HCT116 (cell line): ENCODE measurements at regions not wholly inside any gene's neighbourhood (a gene's known extent, or its start where the extent isn't known, plus 50 kb on each side); places are given as distances from the start of the nearest gene placed in this dataset.
"Not testable (repeated sequence)": the region's sequence is repeated elsewhere in the genome, so short reads cannot be mapped to it uniquely, and the experiment has no call there.

Source experiments
- ATAC-seq: fragments of 200-7000 bp; cut with Tn5 transposase; 2 replicates; pipeline ENCODE4 v1.9.1; 2020; ENCODE audit warnings: mild to moderate bottlenecking, moderate library complexity
- BruUV-seq: library from RNA; stranded (reverse); fragments of 400-500 nt; replicated peaks from 2 replicates; lab custom pipeline; 2021; lab: Mats Ljungman, UMichigan
- CTCF ChIA-PET: fragments of 300-600 bp; sonication (Branson Sonifier 250); formaldehyde crosslinking; loops from one replicate; lab custom pipeline; 2021; ENCODE audit warnings: antibody characterized with exemption; lab: Charles Lee
- POLR2A ChIA-PET: fragments of 300-600, 350-600 bp; sonication (Branson Sonifier 250); formaldehyde crosslinking; loops from one replicate; lab custom pipeline; 2021; ENCODE audit warnings: antibody characterized with exemption; lab: Charles Lee
- RAD21 ChIA-PET, 2 experiments: fragments of 300-600 bp; sonication (Branson Sonifier 250); formaldehyde crosslinking; loops; one replicate each; lab custom pipeline; 2023; ENCODE audit warnings: low total read pairs in 2 of 2; ENCODE audit not compliant: uncharacterized antibody in 2 of 2, unreplicated experiment in 2 of 2, low non-redundant PET in 1 of 2; lab: Charles Lee
- DNase-seq: peaks from one replicate; pipeline ENCODE4 v3.0.0-alpha.2; 2010; ENCODE audit warnings: low read depth, low spot score
- H2AFZ ChIP-seq: fragments of 200-600 bp; shearing (Covaris generic), sonication (generic); 2 replicates; pipeline ENCODE4 v1.6.1; 2017; ENCODE audit warnings: low read depth, mixed run types, mixed read lengths, antibody characterized with exemption, low read length; ENCODE audit not compliant: poor library complexity, severe bottlenecking
- H3K27ac ChIP-seq: 2 replicates; pipeline ENCODE4 v1.5.1; 2012; ENCODE audit warnings: low read depth, low read length
- H3K27me3 ChIP-seq: fragments of 200-600 bp; sonication (generic); 2 replicates; pipeline ENCODE4 v1.6.1; 2016; ENCODE audit warnings: mixed run types, low read length, mixed read lengths; ENCODE audit not compliant: insufficient read depth
- H3K36me3 ChIP-seq, 2 experiments: fragments of 200-500 bp in 1 of 2; fragments of 200-600 bp in 1 of 2; sonication (Bioruptor generic) in 1 of 2; sonication (generic) in 1 of 2; 2 replicates each; pipeline versions ENCODE4 v1.5.1 to v1.6.1; 2014 to 2016; ENCODE audit warnings: low read length in 2 of 2, inconsistent platforms in 1 of 2, mixed read lengths in 1 of 2, mixed run types in 1 of 2; ENCODE audit not compliant: insufficient read depth in 2 of 2, control insufficient read depth in 1 of 2
- H3K4me1 ChIP-seq, 2 experiments: fragments of 200-600 bp in 1 of 2; sonication (generic) in 1 of 2; 2 replicates each; pipeline versions ENCODE4 v1.5.1 to v1.6.1; 2012 to 2017; ENCODE audit warnings: low read length in 2 of 2, inconsistent platforms in 1 of 2, mild to moderate bottlenecking in 1 of 2, mixed read lengths in 1 of 2, mixed run types in 1 of 2, moderate library complexity in 1 of 2; ENCODE audit not compliant: insufficient read depth in 2 of 2, control insufficient read depth in 1 of 2
- H3K4me2 ChIP-seq: fragments of 200-600 bp; sonication (generic); 2 replicates; pipeline ENCODE4 v1.6.1; 2017; ENCODE audit warnings: mixed run types, low read length, mixed read lengths
- H3K4me3 ChIP-seq, 2 experiments: fragments of 200-600 bp in 1 of 2; sonication (generic) in 1 of 2; replicated peaks in 1 of 2; 2 replicates each; pipeline ENCODE4 v1.5.1; 2011 to 2016; ENCODE audit warnings: low read length in 2 of 2, control low read depth in 1 of 2, low read depth in 1 of 2, mild to moderate bottlenecking in 1 of 2, mixed read lengths in 1 of 2, mixed run types in 1 of 2
- H3K79me2 ChIP-seq: fragments of 200-600 bp; sonication (generic); 2 replicates; pipeline ENCODE4 v1.6.1; 2017; ENCODE audit warnings: mild to moderate bottlenecking, mixed run types, low read length, moderate library complexity, mixed read lengths; ENCODE audit not compliant: insufficient read depth
- H3K9ac ChIP-seq: fragments of 200-600 bp; sonication (generic); 2 replicates; pipeline ENCODE4 v1.6.1; 2016; ENCODE audit warnings: low read length, mixed read lengths
- H3K9me2 ChIP-seq: fragments of 200-600 bp; sonication (generic), shearing (Covaris generic); 2 replicates; pipeline ENCODE4 v1.6.1; 2017; ENCODE audit warnings: mixed run types, mild to moderate bottlenecking, moderate library complexity; ENCODE audit not compliant: insufficient read depth
- H3K9me3 ChIP-seq, 2 experiments: fragments of 200-500 bp in 1 of 2; fragments of 200-600 bp in 1 of 2; sonication (Bioruptor generic) in 1 of 2; sonication (generic) in 1 of 2; 2 replicates each; pipeline ENCODE4 v1.6.1; 2014 to 2017; ENCODE audit warnings: low read length in 2 of 2, mixed read lengths in 2 of 2, inconsistent platforms in 1 of 2, low read depth in 1 of 2, mild to moderate bottlenecking in 1 of 2, mixed run types in 1 of 2, moderate library complexity in 1 of 2; ENCODE audit not compliant: control insufficient read depth in 1 of 2, insufficient read depth in 1 of 2
- H4K20me1 ChIP-seq: fragments of 200-600 bp; sonication (generic), shearing (Covaris generic); 2 replicates; pipeline ENCODE4 v1.6.1; 2017; ENCODE audit warnings: mixed run types, mild to moderate bottlenecking, moderate library complexity; ENCODE audit not compliant: insufficient read depth
- CBX3 ChIP-seq: IDR thresholded peaks from 2 replicates; pipeline ENCODE4 v1.6.1; 2012; ENCODE audit warnings: low read depth
- CEBPB ChIP-seq: IDR thresholded peaks from 2 replicates; pipeline ENCODE4 v1.6.1; 2012; ENCODE audit warnings: low read depth
- ELF1 ChIP-seq: IDR thresholded peaks from 2 replicates; pipeline ENCODE4 v1.6.1; 2012; ENCODE audit warnings: low read depth, borderline replicate concordance
- FOSL1 ChIP-seq: IDR thresholded peaks from 2 replicates; pipeline ENCODE4 v1.6.1; 2012; ENCODE audit warnings: low read depth
- JUND ChIP-seq: IDR thresholded peaks from 2 replicates; pipeline ENCODE4 v1.6.1; 2012
- POLR2A ChIP-seq: IDR thresholded peaks from 2 replicates; pipeline ENCODE4 v1.7.0; 2011; ENCODE audit warnings: borderline replicate concordance; ENCODE audit not compliant: insufficient read depth, insufficient read length; ENCODE audit errors: extremely low read depth
- POLR2AphosphoS5 ChIP-seq: IDR thresholded peaks from 2 replicates; pipeline ENCODE4 v1.6.1; 2011; ENCODE audit warnings: mild to moderate bottlenecking, low read depth, low read length, moderate library complexity
- RAD21 ChIP-seq: IDR thresholded peaks from 2 replicates; pipeline ENCODE4 v1.6.1; 2012; ENCODE audit warnings: low read depth, mild to moderate bottlenecking
- SP1 ChIP-seq: IDR thresholded peaks from 2 replicates; pipeline ENCODE4 v1.6.1; 2012; ENCODE audit warnings: low read depth
- SRF ChIP-seq: IDR thresholded peaks from 2 replicates; pipeline ENCODE4 v1.6.1; 2012; ENCODE audit warnings: low read depth
- TCF7L2 ChIP-seq: IDR thresholded peaks from 2 replicates; pipeline ENCODE4 v1.7.0; 2011; ENCODE audit warnings: borderline replicate concordance, inconsistent platforms; ENCODE audit not compliant: insufficient read depth, insufficient read length; ENCODE audit errors: extremely low read depth
- YY1 ChIP-seq: IDR thresholded peaks from 2 replicates; pipeline ENCODE4 v1.6.1; 2011; ENCODE audit warnings: low read length, low read depth, moderate library complexity, mild to moderate bottlenecking; ENCODE audit not compliant: insufficient replicate concordance; ENCODE audit errors: extremely low read depth
- ZFX ChIP-seq: fragments of 450-650 bp; IDR thresholded peaks from 2 replicates; pipeline ENCODE4 v1.6.1; 2017
- ZNF274 ChIP-seq: fragments of 200-500 bp; sonication (Bioruptor generic); IDR thresholded peaks from 2 replicates; pipeline ENCODE4 v1.6.1; 2014; ENCODE audit warnings: mild to moderate bottlenecking, low read depth, low read length, inconsistent platforms
- intact Hi-C: fragments of 100-400 bp; cut with micrococcal nuclease; formaldehyde crosslinking; loops from 2 replicates; pipeline ENCODE4 v1.10.0; 2022
- TF ChIP-seq, protein P1 (sequence below): IDR thresholded peaks from 2 replicates; pipeline ENCODE4 v1.6.1; 2012; ENCODE audit warnings: low read depth
- TF ChIP-seq, protein P2 (sequence below): IDR thresholded peaks from 2 replicates; pipeline ENCODE4 v1.6.1; 2011; ENCODE audit warnings: mild to moderate bottlenecking, low read length, moderate library complexity; ENCODE audit not compliant: insufficient replicate concordance; ENCODE audit errors: extremely low read depth
- TF ChIP-seq, protein P3 (sequence below): IDR thresholded peaks from 2 replicates; pipeline ENCODE4 v1.6.1; 2012

DNA sequence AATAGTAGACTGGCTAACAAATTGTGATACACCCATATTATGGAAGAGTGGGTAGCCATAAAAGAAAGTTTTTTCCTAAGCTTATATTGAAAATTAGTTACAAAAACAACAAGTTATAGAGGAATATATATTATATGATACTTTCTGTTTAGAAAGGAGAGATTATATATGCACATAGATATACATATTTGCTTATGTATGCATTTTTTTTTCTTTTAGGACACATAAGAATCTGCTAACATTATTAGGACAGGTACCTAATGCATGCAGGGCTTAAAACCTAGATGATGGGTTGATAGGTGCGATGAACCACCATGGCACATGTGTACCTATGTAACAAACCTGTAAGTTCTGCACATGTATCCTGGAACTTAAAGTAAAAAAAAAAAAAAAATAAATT lies 179.6 kb upstream of the KCNJ3 start:
- Histone ChIP-seq H3K9ac (no peak overlapping the region), H3K4me1 (no peaks in the 10 kb centered on the region), H2AFZ (no peak overlapping the region), H3K4me3 (no peak overlapping the region), H3K79me2 (no peaks in the 10 kb centered on the region), H4K20me1 (no peaks in the 10 kb centered on the region), H3K27ac (no peak overlapping the region), H3K9me3 (no peaks in the 10 kb centered on the region), H3K27me3 (no peaks in the 10 kb centered on the region), H3K4me2 (no peak overlapping the region), H3K9me2 (no peaks in the 10 kb centered on the region), H3K36me3 (no peaks in the 10 kb centered on the region)
- TF ChIP-seq, protein P1, sequence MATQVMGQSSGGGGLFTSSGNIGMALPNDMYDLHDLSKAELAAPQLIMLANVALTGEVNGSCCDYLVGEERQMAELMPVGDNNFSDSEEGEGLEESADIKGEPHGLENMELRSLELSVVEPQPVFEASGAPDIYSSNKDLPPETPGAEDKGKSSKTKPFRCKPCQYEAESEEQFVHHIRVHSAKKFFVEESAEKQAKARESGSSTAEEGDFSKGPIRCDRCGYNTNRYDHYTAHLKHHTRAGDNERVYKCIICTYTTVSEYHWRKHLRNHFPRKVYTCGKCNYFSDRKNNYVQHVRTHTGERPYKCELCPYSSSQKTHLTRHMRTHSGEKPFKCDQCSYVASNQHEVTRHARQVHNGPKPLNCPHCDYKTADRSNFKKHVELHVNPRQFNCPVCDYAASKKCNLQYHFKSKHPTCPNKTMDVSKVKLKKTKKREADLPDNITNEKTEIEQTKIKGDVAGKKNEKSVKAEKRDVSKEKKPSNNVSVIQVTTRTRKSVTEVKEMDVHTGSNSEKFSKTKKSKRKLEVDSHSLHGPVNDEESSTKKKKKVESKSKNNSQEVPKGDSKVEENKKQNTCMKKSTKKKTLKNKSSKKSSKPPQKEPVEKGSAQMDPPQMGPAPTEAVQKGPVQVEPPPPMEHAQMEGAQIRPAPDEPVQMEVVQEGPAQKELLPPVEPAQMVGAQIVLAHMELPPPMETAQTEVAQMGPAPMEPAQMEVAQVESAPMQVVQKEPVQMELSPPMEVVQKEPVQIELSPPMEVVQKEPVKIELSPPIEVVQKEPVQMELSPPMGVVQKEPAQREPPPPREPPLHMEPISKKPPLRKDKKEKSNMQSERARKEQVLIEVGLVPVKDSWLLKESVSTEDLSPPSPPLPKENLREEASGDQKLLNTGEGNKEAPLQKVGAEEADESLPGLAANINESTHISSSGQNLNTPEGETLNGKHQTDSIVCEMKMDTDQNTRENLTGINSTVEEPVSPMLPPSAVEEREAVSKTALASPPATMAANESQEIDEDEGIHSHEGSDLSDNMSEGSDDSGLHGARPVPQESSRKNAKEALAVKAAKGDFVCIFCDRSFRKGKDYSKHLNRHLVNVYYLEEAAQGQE = no peak
- TF ChIP-seq TCF7L2 (no peak), FOSL1 (no peak), RAD21 (no peak), CBX3 (no peak), ZNF274 (no peak), POLR2A (no peak), ZFX (no peak), SRF (no peak), SP1 (no peak), CEBPB (no peak), ELF1 (no peak), YY1 (no peak), JUND (no peak), POLR2AphosphoS5 (no peak)
- TF ChIP-seq, protein P2, sequence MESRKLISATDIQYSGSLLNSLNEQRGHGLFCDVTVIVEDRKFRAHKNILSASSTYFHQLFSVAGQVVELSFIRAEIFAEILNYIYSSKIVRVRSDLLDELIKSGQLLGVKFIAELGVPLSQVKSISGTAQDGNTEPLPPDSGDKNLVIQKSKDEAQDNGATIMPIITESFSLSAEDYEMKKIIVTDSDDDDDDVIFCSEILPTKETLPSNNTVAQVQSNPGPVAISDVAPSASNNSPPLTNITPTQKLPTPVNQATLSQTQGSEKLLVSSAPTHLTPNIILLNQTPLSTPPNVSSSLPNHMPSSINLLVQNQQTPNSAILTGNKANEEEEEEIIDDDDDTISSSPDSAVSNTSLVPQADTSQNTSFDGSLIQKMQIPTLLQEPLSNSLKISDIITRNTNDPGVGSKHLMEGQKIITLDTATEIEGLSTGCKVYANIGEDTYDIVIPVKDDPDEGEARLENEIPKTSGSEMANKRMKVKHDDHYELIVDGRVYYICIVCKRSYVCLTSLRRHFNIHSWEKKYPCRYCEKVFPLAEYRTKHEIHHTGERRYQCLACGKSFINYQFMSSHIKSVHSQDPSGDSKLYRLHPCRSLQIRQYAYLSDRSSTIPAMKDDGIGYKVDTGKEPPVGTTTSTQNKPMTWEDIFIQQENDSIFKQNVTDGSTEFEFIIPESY = no peak
- TF ChIP-seq, protein P3, sequence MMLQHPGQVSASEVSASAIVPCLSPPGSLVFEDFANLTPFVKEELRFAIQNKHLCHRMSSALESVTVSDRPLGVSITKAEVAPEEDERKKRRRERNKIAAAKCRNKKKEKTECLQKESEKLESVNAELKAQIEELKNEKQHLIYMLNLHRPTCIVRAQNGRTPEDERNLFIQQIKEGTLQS = no peak
- ATAC-seq = no peak
- ChIA-PET CTCF (no interaction called here), RAD21 (no interaction called here), POLR2A (no interaction called here)
- no TSS peak for BruUV-seq
- intact Hi-C loops = no loop called here
- no peak for DNase-seq

DNA sequence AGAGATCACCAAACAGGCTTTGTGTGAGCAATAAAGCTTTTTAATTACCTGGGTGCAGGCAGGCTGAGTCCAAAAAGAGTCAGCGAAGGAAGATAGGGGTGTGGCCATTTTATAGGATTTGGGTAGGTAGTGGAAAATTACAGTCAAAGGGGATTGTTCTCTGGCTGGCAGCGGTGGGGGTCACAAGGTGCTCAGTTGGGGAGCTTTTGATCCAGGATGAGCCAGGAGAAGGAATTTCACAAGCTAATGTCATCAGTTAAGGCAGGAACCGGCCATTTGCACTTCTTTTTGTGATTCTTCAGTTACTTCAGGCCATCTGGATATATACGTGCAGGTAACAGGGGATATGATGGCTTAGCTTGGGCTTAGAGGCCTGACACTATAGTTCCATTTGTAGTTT lies 177.5 kb upstream of the KCNJ3 start:
- H3K36me3 ChIP-seq, POLR2A ChIA-PET, H3K27me3 ChIP-seq, H3K27ac ChIP-seq, H3K9me3 ChIP-seq, H2AFZ ChIP-seq, intact Hi-C loops, H3K4me1 ChIP-seq, BruUV-seq, H3K79me2 ChIP-seq, ATAC-seq, H3K9ac ChIP-seq, H3K4me2 ChIP-seq, DNase-seq, H3K4me3 ChIP-seq, H4K20me1 ChIP-seq, H3K9me2 ChIP-seq, CTCF ChIA-PET, RAD21 ChIA-PET: not testable (repeated sequence)
